DND-41 (cell line): ENCODE measurements at regions not wholly inside any gene's neighbourhood (a gene's known extent, or its start where the extent isn't known, plus 50 kb on each side); places are given as distances from the start of the nearest gene placed in this dataset.

Experiments used
- ATAC-seq: fragments of 200-7000 bp; cut with Tn5 transposase; 3 replicates; pipeline ENCODE4 v1.9.1; 2021; ENCODE audit warnings: low read depth; ENCODE audit not compliant: insufficient read depth
- DNase-seq: peaks from one replicate; pipeline ENCODE4 v3.0.0-alpha.2; 2020
- H2AFZ ChIP-seq: 2 replicates; pipeline ENCODE4 v1.6.0; 2012; ENCODE audit warnings: low read depth, low read length
- H3K27ac ChIP-seq: 2 replicates; pipeline ENCODE4 v1.5.1; 2012; ENCODE audit warnings: low read length, inconsistent platforms
- H3K27me3 ChIP-seq: fragments of 200-600 bp; sonication (generic); 2 replicates; pipeline ENCODE4 v1.6.0; 2012; ENCODE audit warnings: low read length, mild to moderate bottlenecking, inconsistent platforms; ENCODE audit not compliant: insufficient read depth, poor library complexity
- H3K36me3 ChIP-seq: 2 replicates; pipeline ENCODE4 v1.5.1; 2012; ENCODE audit warnings: low read length, inconsistent platforms; ENCODE audit not compliant: insufficient read depth
- H3K4me1 ChIP-seq: 2 replicates; pipeline ENCODE4 v1.5.1; 2012; ENCODE audit warnings: mild to moderate bottlenecking, low read length; ENCODE audit not compliant: insufficient read depth
- H3K4me2 ChIP-seq: 2 replicates; pipeline ENCODE4 v1.6.0; 2012; ENCODE audit warnings: mild to moderate bottlenecking, moderate library complexity, low read length, inconsistent platforms; ENCODE audit not compliant: insufficient read depth
- H3K4me3 ChIP-seq, 2 experiments: fragments of 200-600 bp in 1 of 2; shearing (Covaris generic) in 1 of 2; 2 replicates each; pipeline ENCODE4 v1.5.1; 2012 to 2016; ENCODE audit warnings: inconsistent platforms in 2 of 2, low read length in 2 of 2, mild to moderate bottlenecking in 2 of 2, low read depth in 1 of 2, moderate library complexity in 1 of 2
- H3K79me2 ChIP-seq: 2 replicates; pipeline ENCODE4 v1.6.0; 2012; ENCODE audit warnings: low read length, inconsistent platforms; ENCODE audit not compliant: insufficient read depth
- H3K9ac ChIP-seq: 2 replicates; pipeline ENCODE4 v1.6.0; 2012; ENCODE audit warnings: low read depth, mild to moderate bottlenecking, inconsistent platforms, low read length, moderate library complexity
- H3K9me3 ChIP-seq: 2 replicates; pipeline ENCODE4 v1.5.1; 2012; ENCODE audit warnings: low read length, moderate library complexity, mild to moderate bottlenecking, inconsistent platforms; ENCODE audit not compliant: insufficient read depth, severe bottlenecking
- H4K20me1 ChIP-seq: 2 replicates; pipeline ENCODE4 v1.6.0; 2012; ENCODE audit warnings: low read length; ENCODE audit not compliant: insufficient read depth
- CTCF ChIP-seq: IDR thresholded peaks from 2 replicates; pipeline ENCODE4 v1.5.1; 2012; ENCODE audit warnings: borderline replicate concordance, low read length, moderate library complexity, mild to moderate bottlenecking; ENCODE audit not compliant: poor library complexity, severe bottlenecking; ENCODE audit errors: extremely low read depth
- EZH2 ChIP-seq: IDR thresholded peaks from 3 replicates; pipeline ENCODE4 v1.6.1; 2012; ENCODE audit warnings: borderline replicate concordance, low read depth, mild to moderate bottlenecking, moderate library complexity, low read length, inconsistent platforms; ENCODE audit not compliant: severe bottlenecking

GRCh38 chr1:98058676-98059075 lies 137.8 kb upstream of the DPYD start:
- Histone ChIP-seq H3K4me1 (no peaks in the 10 kb centered on the region), H4K20me1 (no peaks in the 10 kb centered on the region), H3K36me3 (no peaks in the 10 kb centered on the region), H3K4me2 (no peak overlapping the region), H3K79me2 (no peaks in the 10 kb centered on the region), H3K27ac (no peak overlapping the region), H3K9me3 (no peaks in the 10 kb centered on the region), H3K4me3 (no peak overlapping the region), H3K27me3 (no peaks in the 10 kb centered on the region), H2AFZ (no peak overlapping the region), H3K9ac (no peak overlapping the region)
- DNase-seq (no peak), ATAC-seq (no peak)
- no peak for TF ChIP-seq CTCF
- TF ChIP-seq EZH2, result no peak

- no peak for DNase-seq
- H2AFZ ChIP-seq, result no peak overlapping the region
- ATAC-seq, result no peak
- H3K9ac ChIP-seq, result no peak overlapping the region
- no peak overlapping the region for H3K27ac ChIP-seq
- no peaks in the 10 kb centered on the region for H3K4me1 ChIP-seq
- no peaks in the 10 kb centered on the region for H3K27me3 ChIP-seq
- no peaks in the 10 kb centered on the region for H3K36me3 ChIP-seq
- H3K9me3 ChIP-seq, result no peaks in the 10 kb centered on the region
- H3K79me2 ChIP-seq, result no peaks in the 10 kb centered on the region
- H4K20me1 ChIP-seq, result no peaks in the 10 kb centered on the region
- H3K4me2 ChIP-seq, result no peak overlapping the region
- no peak for TF ChIP-seq EZH2
- TF ChIP-seq CTCF, result no peak
- H3K4me3 ChIP-seq, result no peak overlapping the region
Observed at GRCh38 chr1:98057236-98057910, 136.5 kb upstream of the DPYD start.

GRCh38 chr1:98056781-98057180 lies 135.9 kb upstream of the DPYD start:
- no peaks in the 10 kb centered on the region for H3K27me3 ChIP-seq
- DNase-seq (no peak), ATAC-seq (no peak)
- no peak overlapping the region for H3K9ac ChIP-seq
- no peaks in the 10 kb centered on the region for H3K36me3 ChIP-seq
- no peak overlapping the region for H2AFZ ChIP-seq
- no peak overlapping the region for H3K4me2 ChIP-seq
- no peak overlapping the region for H3K27ac ChIP-seq
- no peak overlapping the region for H3K4me3 ChIP-seq
- no peaks in the 10 kb centered on the region for H3K79me2 ChIP-seq
- no peaks in the 10 kb centered on the region for H4K20me1 ChIP-seq
- no peak for TF ChIP-seq CTCF
- TF ChIP-seq EZH2, result no peak
- no peaks in the 10 kb centered on the region for H3K4me1 ChIP-seq
- no peaks in the 10 kb centered on the region for H3K9me3 ChIP-seq
